Ascending aorta (tissue), 2 donors: ENCODE measurements at regions not wholly inside any gene's neighbourhood (a gene's known extent, or its start where the extent isn't known, plus 50 kb on each side); places are given as distances from the start of the nearest gene placed in this dataset.

Experiments
- DNase-seq, 2 donors: peaks; one replicate each; pipeline ENCODE4 v3.0.0-alpha.2; 2019; ENCODE audit warnings: low spot score in 2 of 2
- H3K27ac ChIP-seq, 2 donors: fragments of 200-600 bp; sonication (generic); one replicate each; pipeline ENCODE4 v1.5.1; 2016 to 2017; ENCODE audit warnings: mild to moderate bottlenecking in 1 of 2
- H3K27me3 ChIP-seq: fragments of 200-600 bp; sonication (generic); one replicate; pipeline ENCODE4 v1.5.1; 2017
- H3K36me3 ChIP-seq, 2 donors: fragments of 200-600 bp; sonication (generic); one replicate each; pipeline ENCODE4 v1.5.1; 2016
- H3K4me1 ChIP-seq, 2 donors: fragments of 200-600 bp; sonication (generic); one replicate each; pipeline ENCODE4 v1.5.1; 2016 to 2017; ENCODE audit warnings: mild to moderate bottlenecking in 1 of 2
- H3K4me3 ChIP-seq, 2 donors: fragments of 200-600 bp; sonication (generic); one replicate each; pipeline ENCODE4 v1.5.1; 2016 to 2017; ENCODE audit warnings: mild to moderate bottlenecking in 1 of 2
- H3K9me3 ChIP-seq, 2 donors: fragments of 200-600 bp; sonication (generic); one replicate each; pipeline ENCODE4 v1.5.1; 2016
- CTCF ChIP-seq, 3 experiments: fragments of 200-600 bp in 2 of 3; fragments of 450-650 bp in 1 of 3; sonication (generic) in 2 of 3; IDR thresholded peaks; one replicate each; pipeline ENCODE4 v1.5.1; 2016 to 2019; ENCODE audit warnings: antibody characterized with exemption in 3 of 3, mild to moderate bottlenecking in 1 of 3, moderate library complexity in 1 of 3
- intact Hi-C: fragments of 100-400 bp; cut with DNase I; formaldehyde crosslinking; loops from one replicate; pipeline ENCODE4 v1.15.1; 2023

- TF ChIP-seq CTCF (IDR thresholded peaks at IDR 0.05), result no peak
- no peaks in the 10 kb centered on the region for H3K4me1 ChIP-seq
- no peak overlapping the region for H3K4me3 ChIP-seq
- H3K27ac ChIP-seq, result no peak overlapping the region
- H3K9me3 ChIP-seq, result no peaks in the 10 kb centered on the region
- intact Hi-C loops, result no loop called here
- no peaks in the 10 kb centered on the region for H3K27me3 ChIP-seq
- no peaks in the 10 kb centered on the region for H3K36me3 ChIP-seq
- DNase-seq, result no peak
Observed at GRCh38 chr2:7973801-7974480, 707.9 kb upstream of the ID2 start.

GRCh38 chr2:7974936-7975335, 706.9 kb upstream of the ID2 start:
- intact Hi-C loops, result no loop called here
- Histone ChIP-seq H3K4me3 (no peak overlapping the region), H3K9me3 (no peaks in the 10 kb centered on the region), H3K27ac (no peak overlapping the region), H3K36me3 (no peaks in the 10 kb centered on the region), H3K4me1 (no peaks in the 10 kb centered on the region), H3K27me3 (no peaks in the 10 kb centered on the region)
- no peak for DNase-seq
- TF ChIP-seq CTCF (IDR thresholded peaks at IDR 0.05), result no peak

- Histone ChIP-seq H3K9me3 (no peaks in the 10 kb centered on the region), H3K27ac (no peak overlapping the region), H3K4me3 (no peak overlapping the region), H3K4me1 (no peaks in the 10 kb centered on the region), H3K27me3 (no peaks in the 10 kb centered on the region), H3K36me3 (no peaks in the 10 kb centered on the region)
- intact Hi-C loops, result no loop called here
- TF ChIP-seq CTCF (IDR thresholded peaks at IDR 0.05), result no peak
- no peak for DNase-seq
Observed at GRCh38 chr2:7976206-7976605, 705.6 kb upstream of the ID2 start.

- DNase-seq, result no peak
Observed at GRCh38 chr2:7977981-7978380, 703.9 kb upstream of the ID2 start.

GRCh38 chr2:7982054-7982453, 699.8 kb upstream of the ID2 start:
- intact Hi-C loops, result no loop called here
- no peak for DNase-seq

More at GRCh38 chr2:7977981-7978380, 703.9 kb upstream of the ID2 start:
- no peak overlapping the region for H3K4me3 ChIP-seq
- no peak overlapping the region for H3K27ac ChIP-seq
- intact Hi-C loops, result no loop called here
- H3K27me3 ChIP-seq, result no peaks in the 10 kb centered on the region
- TF ChIP-seq CTCF (IDR thresholded peaks at IDR 0.05), result no peak
- no peaks in the 10 kb centered on the region for H3K4me1 ChIP-seq
- no peaks in the 10 kb centered on the region for H3K36me3 ChIP-seq
- H3K9me3 ChIP-seq, result no peaks in the 10 kb centered on the region

More at GRCh38 chr2:7982054-7982453, 699.8 kb upstream of the ID2 start:
- no peak overlapping the region for H3K4me3 ChIP-seq
- no peaks in the 10 kb centered on the region for H3K9me3 ChIP-seq
- no peaks in the 10 kb centered on the region for H3K36me3 ChIP-seq
- no peaks in the 10 kb centered on the region for H3K4me1 ChIP-seq
- no peaks in the 10 kb centered on the region for H3K27me3 ChIP-seq
- TF ChIP-seq CTCF (IDR thresholded peaks at IDR 0.05), result no peak
- H3K27ac ChIP-seq, result no peak overlapping the region
